H1 (cell line): ENCODE measurements at regions not wholly inside any gene's neighbourhood (a gene's known extent, or its start where the extent isn't known, plus 50 kb on each side); places are given as distances from the start of the nearest gene placed in this dataset.

ENCODE experiments used
- ASH2L ChIP-seq: fragments of 200-600, 300-600 bp; sonication (generic); IDR thresholded peaks from one replicate; pipeline ENCODE4 v1.7.1; 2017; ENCODE audit warnings: low read length
- BRCA1 ChIP-seq: IDR thresholded peaks from 2 replicates; pipeline ENCODE4 v1.6.1; 2012; ENCODE audit warnings: low read depth, low read length, improper control_type of control experiment
- CHD2 ChIP-seq: IDR thresholded peaks from 2 replicates; pipeline ENCODE4 v1.6.1; 2012; ENCODE audit warnings: low read length, improper control_type of control experiment
- CHD7 ChIP-seq: fragments of 300-600 bp; sonication (generic); IDR thresholded peaks from 2 replicates; pipeline ENCODE4 v1.7.1; 2012; ENCODE audit warnings: low read length, moderate library complexity, mild to moderate bottlenecking, inconsistent platforms; ENCODE audit not compliant: insufficient replicate concordance
- FOSL1 ChIP-seq: IDR thresholded peaks from 2 replicates; pipeline ENCODE4 v1.6.1; 2011; ENCODE audit warnings: mild to moderate bottlenecking, low read depth, low read length, moderate library complexity; ENCODE audit not compliant: insufficient read depth
- HDAC2 ChIP-seq, 2 experiments: fragments of 300-600 bp in 1 of 2; sonication (generic) in 1 of 2; IDR thresholded peaks; 2 replicates each; pipeline ENCODE4 v1.6.1; 2011 to 2012; ENCODE audit warnings: low read depth in 2 of 2, low read length in 2 of 2, mild to moderate bottlenecking in 2 of 2, moderate library complexity in 2 of 2, borderline replicate concordance in 1 of 2, inconsistent platforms in 1 of 2
- POLR2AphosphoS5 ChIP-seq: IDR thresholded peaks from 2 replicates; pipeline ENCODE4 v1.6.1; 2011; ENCODE audit warnings: low read depth, low read length
- RAD21 ChIP-seq, 2 experiments: IDR thresholded peaks in 1 of 2; conservative IDR thresholded peaks in 1 of 2; 2 replicates each; pipeline ENCODE4 v1.6.1; 2011; ENCODE audit warnings: low read depth in 2 of 2, low read length in 2 of 2, improper control_type of control experiment in 1 of 2, inconsistent platforms in 1 of 2, mild to moderate bottlenecking in 1 of 2, moderate library complexity in 1 of 2
- RFX5 ChIP-seq: IDR thresholded peaks from 2 replicates; pipeline ENCODE4 v1.6.1; 2011; ENCODE audit warnings: low read depth, low read length, improper control_type of control experiment, borderline replicate concordance
- SAP30 ChIP-seq: fragments of 300-600 bp; sonication (generic); IDR thresholded peaks from 2 replicates; pipeline ENCODE4 v1.7.1; 2012; ENCODE audit warnings: low read length, moderate library complexity, mild to moderate bottlenecking, inconsistent platforms; ENCODE audit not compliant: insufficient read depth, insufficient replicate concordance
- SIN3A ChIP-seq, 2 experiments: IDR thresholded peaks in 1 of 2; conservative IDR thresholded peaks in 1 of 2; 2 replicates each; pipeline ENCODE4 v1.6.1; 2011 to 2012; ENCODE audit warnings: low read length in 2 of 2, improper control_type of control experiment in 1 of 2, low read depth in 1 of 2, mild to moderate bottlenecking in 1 of 2
- TCF12 ChIP-seq: IDR thresholded peaks from 2 replicates; pipeline ENCODE4 v1.6.1; 2011; ENCODE audit warnings: low read depth, mild to moderate bottlenecking, low read length

- TF ChIP-seq CHD7 (no peak), POLR2AphosphoS5 (no peak), RAD21 (IDR thresholded peaks at IDR 0.05 in 1 of 2, conservative IDR thresholded peaks at IDR 0.05 in 1 of 2; ENCODE audit: low read depth in 2 of 2, low read length in 2 of 2) (no peak), TCF12 (no peak), ASH2L (no peak), FOSL1 (no peak), SAP30 (no peak), BRCA1 (no peak), SIN3A (conservative IDR thresholded peaks at IDR 0.05 in 1 of 2, IDR thresholded peaks at IDR 0.05 in 1 of 2; ENCODE audit: low read depth in 1 of 2, low read length in 2 of 2) (no peak), CHD2 (no peak), RFX5 (no peak), HDAC2 (IDR thresholded peaks at IDR 0.05; ENCODE audit: borderline replicate concordance in 1 of 2, low read depth in 2 of 2, low read length in 2 of 2) (no peak)
Observed at GRCh38 chr21:14740116-14740515, 194.0 kb upstream of the SAMSN1 start (continued).
